Mesothelial cell of epicardium (in vitro differentiated cells): ENCODE measurements at regions not wholly inside any gene's neighbourhood (a gene's known extent, or its start where the extent isn't known, plus 50 kb on each side); places are given as distances from the start of the nearest gene placed in this dataset.

Source experiments
- DNase-seq, 2 experiments: peaks; one replicate each; pipeline ENCODE4 v3.0.0; 2021; ENCODE audit warnings: low spot score in 2 of 2; ENCODE audit not compliant: unreplicated experiment in 2 of 2
- H3K27ac Mint-ChIP-seq: 2 replicates; pipeline ENCODE4 v1.8.0; 2021; ENCODE audit warnings: mixed read lengths
- H3K27me3 Mint-ChIP-seq: 2 replicates; pipeline ENCODE4 v1.8.0; 2021; ENCODE audit warnings: low read depth, mixed read lengths
- H3K36me3 Mint-ChIP-seq: 2 replicates; pipeline ENCODE4 v1.8.0; 2021; ENCODE audit warnings: mixed read lengths
- H3K4me1 Mint-ChIP-seq: 2 replicates; pipeline ENCODE4 v1.8.0; 2021; ENCODE audit warnings: mixed read lengths
- H3K4me3 Mint-ChIP-seq: 2 replicates; pipeline ENCODE4 v1.8.0; 2021; ENCODE audit warnings: mild to moderate bottlenecking, moderate library complexity, mixed read lengths
- H3K9me3 Mint-ChIP-seq: 2 replicates; pipeline ENCODE4 v1.8.0; 2021; ENCODE audit warnings: mixed read lengths
- TF ChIP-seq, protein P1 (sequence below): fragments of 200-600 bp; sonication (generic); IDR thresholded peaks from one replicate; pipeline ENCODE4 v1.5.0; 2021; ENCODE audit warnings: antibody characterized with exemption; ENCODE audit not compliant: unreplicated experiment

DNA sequence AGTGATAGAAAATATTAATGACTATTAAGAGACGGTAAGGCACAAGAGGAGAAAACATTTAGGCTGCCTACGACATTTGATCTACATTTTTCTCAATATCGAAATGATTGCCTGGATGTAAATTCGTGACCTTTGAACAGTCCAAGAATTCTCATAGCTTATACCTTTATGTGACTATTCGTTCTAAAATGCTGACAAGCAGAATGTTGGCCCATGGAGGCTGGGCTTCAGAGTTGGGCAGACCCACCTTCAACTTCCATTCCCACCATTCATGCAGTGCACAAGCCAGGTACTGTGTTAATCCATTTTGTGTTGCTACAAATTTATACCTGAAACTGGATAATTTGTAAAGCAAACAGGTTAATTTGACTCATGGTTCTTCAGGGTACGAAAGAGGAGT is 441.4 kb upstream of the COBL start:
- TF ChIP-seq, protein P1, sequence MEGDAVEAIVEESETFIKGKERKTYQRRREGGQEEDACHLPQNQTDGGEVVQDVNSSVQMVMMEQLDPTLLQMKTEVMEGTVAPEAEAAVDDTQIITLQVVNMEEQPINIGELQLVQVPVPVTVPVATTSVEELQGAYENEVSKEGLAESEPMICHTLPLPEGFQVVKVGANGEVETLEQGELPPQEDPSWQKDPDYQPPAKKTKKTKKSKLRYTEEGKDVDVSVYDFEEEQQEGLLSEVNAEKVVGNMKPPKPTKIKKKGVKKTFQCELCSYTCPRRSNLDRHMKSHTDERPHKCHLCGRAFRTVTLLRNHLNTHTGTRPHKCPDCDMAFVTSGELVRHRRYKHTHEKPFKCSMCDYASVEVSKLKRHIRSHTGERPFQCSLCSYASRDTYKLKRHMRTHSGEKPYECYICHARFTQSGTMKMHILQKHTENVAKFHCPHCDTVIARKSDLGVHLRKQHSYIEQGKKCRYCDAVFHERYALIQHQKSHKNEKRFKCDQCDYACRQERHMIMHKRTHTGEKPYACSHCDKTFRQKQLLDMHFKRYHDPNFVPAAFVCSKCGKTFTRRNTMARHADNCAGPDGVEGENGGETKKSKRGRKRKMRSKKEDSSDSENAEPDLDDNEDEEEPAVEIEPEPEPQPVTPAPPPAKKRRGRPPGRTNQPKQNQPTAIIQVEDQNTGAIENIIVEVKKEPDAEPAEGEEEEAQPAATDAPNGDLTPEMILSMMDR: no peak
- Mint-ChIP-seq H3K4me3 (no peak overlapping the region), H3K27me3 (no peaks in the 10 kb centered on the region), H3K27ac (no peak overlapping the region), H3K36me3 (no peaks in the 10 kb centered on the region), H3K4me1 (peaks cover 7% of the 10 kb centered on the region), H3K9me3 (no peaks in the 10 kb centered on the region)
- DNase-seq: no peak

DNA sequence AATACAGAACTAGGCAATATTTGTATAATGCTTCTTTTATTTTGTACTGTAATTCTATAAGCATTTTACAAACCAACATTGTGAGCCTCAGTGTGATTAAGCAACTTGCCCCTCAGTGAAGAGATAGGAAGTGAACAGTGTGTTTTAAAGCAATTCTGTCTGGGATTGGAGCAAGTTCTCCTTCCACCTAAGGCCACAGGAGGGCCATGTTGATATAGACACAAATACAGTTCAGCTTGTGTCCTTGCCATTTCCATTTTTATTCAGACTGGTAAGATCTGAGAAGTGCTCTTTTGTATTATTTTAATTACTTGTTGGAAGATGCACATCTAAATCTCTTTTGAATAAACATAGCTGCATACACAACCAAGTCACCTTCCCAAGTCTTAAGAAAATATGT is 416.3 kb upstream of the COBL start:
- TF ChIP-seq, protein P1: no peak
- H3K27me3 Mint-ChIP-seq: peaks cover 19% of the 10 kb centered on the region
- no peaks in the 10 kb centered on the region for H3K4me1 Mint-ChIP-seq
- peaks cover 2% of the 10 kb centered on the region for H3K36me3 Mint-ChIP-seq
- H3K27ac Mint-ChIP-seq: no peak overlapping the region
- no peak for DNase-seq
- no peak overlapping the region for H3K4me3 Mint-ChIP-seq
- peaks cover 9% of the 10 kb centered on the region for H3K9me3 Mint-ChIP-seq

DNA sequence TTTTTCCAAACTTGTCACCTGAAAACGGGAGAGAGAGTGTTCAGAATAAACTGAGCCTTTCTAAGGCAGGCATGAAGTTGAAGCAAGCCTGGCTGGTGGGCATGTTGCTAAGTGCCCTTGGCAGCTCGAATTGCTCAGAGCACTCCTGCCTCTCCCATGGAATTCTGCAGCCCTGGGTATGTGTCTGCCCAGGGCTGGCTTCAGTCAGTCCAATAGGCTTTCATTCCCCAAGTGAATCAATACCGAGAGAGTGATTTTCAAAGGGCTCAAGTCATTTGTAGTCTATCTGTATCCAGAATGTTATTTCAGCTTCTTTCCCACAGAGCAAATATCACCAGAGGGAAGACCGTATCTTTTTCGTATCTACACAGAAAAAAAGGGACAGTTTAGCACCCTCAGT is 415.5 kb upstream of the COBL start:
- Mint-ChIP-seq H3K27ac (no peak overlapping the region), H3K36me3 (peaks cover 2% of the 10 kb centered on the region), H3K9me3 (peaks cover 9% of the 10 kb centered on the region), H3K4me3 (no peak overlapping the region), H3K27me3 (peaks cover 17% of the 10 kb centered on the region), H3K4me1 (no peaks in the 10 kb centered on the region)
- DNase-seq: no peak
- TF ChIP-seq, protein P1: no peak

DNA sequence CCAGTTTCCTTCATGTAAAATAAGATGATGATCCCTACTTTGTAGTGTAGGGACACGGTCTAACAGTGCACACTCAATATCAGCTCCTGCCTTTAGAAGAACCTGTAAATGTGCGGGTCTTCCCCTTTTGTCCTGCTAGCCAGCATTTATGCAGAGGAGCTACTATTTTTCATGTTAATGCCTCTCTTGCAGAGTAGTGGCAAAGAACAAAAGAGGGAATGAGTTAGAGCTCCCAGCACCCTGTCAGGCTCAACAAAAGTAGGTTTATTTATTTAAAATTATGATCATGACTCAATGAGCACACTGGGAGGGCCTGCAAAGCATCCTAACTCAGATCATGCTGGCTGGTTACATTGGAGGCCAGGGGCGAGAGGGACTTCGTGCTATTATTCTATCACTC is 414.5 kb upstream of the COBL start:
- TF ChIP-seq, protein P1: no peak
- Mint-ChIP-seq H3K4me1 (no peaks in the 10 kb centered on the region), H3K27me3 (peaks cover 17% of the 10 kb centered on the region), H3K4me3 (no peak overlapping the region), H3K27ac (no peak overlapping the region), H3K36me3 (peaks cover 2% of the 10 kb centered on the region), H3K9me3 (peaks cover 9% of the 10 kb centered on the region)
- DNase-seq: no peak

DNA sequence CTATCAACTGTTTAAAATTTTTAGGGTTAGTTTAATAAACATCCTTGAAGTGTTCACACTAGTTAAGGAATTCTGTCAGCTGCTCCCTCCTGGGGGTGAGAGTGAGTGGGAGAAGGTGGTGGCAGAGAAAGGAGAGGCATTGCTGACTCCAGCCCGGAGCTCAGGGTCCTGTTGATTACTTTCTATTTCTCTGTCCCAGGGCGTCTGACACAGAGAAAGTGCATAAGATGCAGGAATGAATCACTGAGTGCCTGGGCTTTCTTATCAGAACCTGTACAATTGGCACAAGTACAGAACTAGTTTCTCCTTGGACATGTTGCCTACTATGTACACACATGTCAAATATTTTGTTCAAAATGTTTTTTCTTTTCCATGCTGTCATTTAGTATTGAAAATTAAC is 410.8 kb upstream of the COBL start:
- Mint-ChIP-seq H3K4me1 (no peaks in the 10 kb centered on the region), H3K36me3 (no peaks in the 10 kb centered on the region), H3K4me3 (no peak overlapping the region), H3K27ac (no peak overlapping the region), H3K27me3 (peaks cover 17% of the 10 kb centered on the region), H3K9me3 (peaks cover 18% of the 10 kb centered on the region)
- no peak for DNase-seq
- TF ChIP-seq, protein P1: no peak

DNA sequence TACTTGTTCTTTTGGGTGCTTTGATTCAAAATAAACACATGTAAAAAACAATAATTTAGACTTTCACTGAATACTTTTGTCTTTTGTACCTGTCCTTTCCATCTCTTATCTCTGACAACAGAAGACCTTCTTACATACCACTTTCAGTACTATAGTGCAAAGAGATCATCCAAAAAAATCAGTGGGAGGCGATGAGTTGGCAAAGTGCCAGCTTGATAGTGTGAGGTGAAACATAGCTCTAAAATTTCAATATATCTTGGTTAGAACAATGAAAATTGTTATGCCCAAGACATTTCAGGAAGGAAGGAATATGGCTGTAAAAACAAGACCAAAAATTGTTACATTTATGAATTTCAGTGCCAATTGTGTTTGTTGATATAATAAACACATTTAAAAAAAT is 390.2 kb upstream of the COBL start:
- Mint-ChIP-seq H3K4me1 (no peaks in the 10 kb centered on the region), H3K27me3 (peaks cover 2% of the 10 kb centered on the region), H3K27ac (no peak overlapping the region), H3K9me3 (peaks cover 5% of the 10 kb centered on the region), H3K4me3 (no peak overlapping the region), H3K36me3 (no peaks in the 10 kb centered on the region)
- TF ChIP-seq, protein P1: no peak
- DNase-seq: no peak
